ENCODE measurements at regions not wholly inside any gene's neighbourhood (a gene's known extent, or its start where the extent isn't known, plus 50 kb on each side); places are given as distances from the start of the nearest gene placed in this dataset.

GRCh38 chrX:13144927-13145655 is 100.7 kb upstream of the FAM9C start:
- no peak for DNase-seq

GRCh38 chrX:13142891-13143290 is 98.5 kb upstream of the FAM9C start:
- no peak for DNase-seq

- no peak for DNase-seq
Observed at GRCh38 chrX:13140007-13140406, 95.6 kb upstream of the FAM9C start.

GRCh38 chrX:13131396-13132137 is 87.1 kb upstream of the FAM9C start:
- no peak for DNase-seq

- DNase-seq = no peak
Observed at GRCh38 chrX:13130816-13131215, 86.4 kb upstream of the FAM9C start.

GRCh38 chrX:13128104-13128503 is 83.7 kb upstream of the FAM9C start:
- DNase-seq = no peak

GRCh38 chrX:13126775-13127174 is 82.4 kb upstream of the FAM9C start:
- DNase-seq = no peak

- DNase-seq = no peak
Observed at GRCh38 chrX:13125188-13125587, 80.8 kb upstream of the FAM9C start.

GRCh38 chrX:13123857-13124345 is 79.5 kb upstream of the FAM9C start:
- no peak for DNase-seq

- no peak for DNase-seq
Observed at GRCh38 chrX:13123247-13123856, 78.9 kb upstream of the FAM9C start.

GRCh38 chrX:13121020-13121555 is 76.7 kb upstream of the FAM9C start:
- no peak for DNase-seq

GRCh38 chrX:13120017-13120416 is 75.6 kb upstream of the FAM9C start:
- DNase-seq = no peak

GRCh38 chrX:13119386-13119785 is 75.0 kb upstream of the FAM9C start:
- no peak for DNase-seq

- DNase-seq = no peak
Observed at GRCh38 chrX:13115146-13115855, 70.9 kb upstream of the FAM9C start.

GRCh38 chrX:13112499-13112898 is 68.1 kb upstream of the FAM9C start:
- DNase-seq = no peak

GRCh38 chrX:13110433-13111324 is 66.3 kb upstream of the FAM9C start:
- no peak for DNase-seq

- DNase-seq = no peak
Observed at GRCh38 chrX:13109817-13110216, 65.4 kb upstream of the FAM9C start.

GRCh38 chrX:13103914-13104274 is 59.5 kb upstream of the FAM9C start:
- no peak for DNase-seq

GRCh38 chrX:13103188-13103913 is 58.9 kb upstream of the FAM9C start:
- no peak for DNase-seq

- no peak for DNase-seq
Observed at GRCh38 chrX:13102636-13103035, 58.2 kb upstream of the FAM9C start.

Measured in T-helper 9 cell (primary cell).